CMK (cell line): ENCODE measurements at regions not wholly inside any gene's neighbourhood (a gene's known extent, or its start where the extent isn't known, plus 50 kb on each side); places are given as distances from the start of the nearest gene placed in this dataset.

Source experiments
- DNase-seq: peaks from one replicate; pipeline ENCODE4 v3.0.0-alpha.2; 2010; ENCODE audit warnings: low read depth

DNA sequence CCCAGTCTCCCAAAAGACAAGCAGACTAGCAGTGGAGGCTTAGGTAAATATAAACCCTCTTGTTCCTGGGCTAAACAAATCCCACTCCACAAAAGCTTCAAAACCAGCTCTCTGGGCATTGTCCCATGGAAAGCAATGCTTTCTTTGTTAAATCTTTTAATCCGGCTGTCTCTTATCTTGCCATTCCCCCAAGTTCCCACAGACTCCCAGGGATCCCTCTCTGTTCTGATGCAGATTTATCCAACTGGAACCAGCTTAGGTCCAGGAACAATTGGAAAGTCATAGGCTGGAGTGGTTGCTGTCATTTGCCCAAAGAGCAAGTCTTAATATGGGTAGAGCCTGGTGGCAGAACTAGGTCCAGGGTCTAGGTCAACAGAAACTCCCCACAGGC, 110.1 kb upstream of the ATP1A1 start:
- DNase-seq, result no peak

DNA sequence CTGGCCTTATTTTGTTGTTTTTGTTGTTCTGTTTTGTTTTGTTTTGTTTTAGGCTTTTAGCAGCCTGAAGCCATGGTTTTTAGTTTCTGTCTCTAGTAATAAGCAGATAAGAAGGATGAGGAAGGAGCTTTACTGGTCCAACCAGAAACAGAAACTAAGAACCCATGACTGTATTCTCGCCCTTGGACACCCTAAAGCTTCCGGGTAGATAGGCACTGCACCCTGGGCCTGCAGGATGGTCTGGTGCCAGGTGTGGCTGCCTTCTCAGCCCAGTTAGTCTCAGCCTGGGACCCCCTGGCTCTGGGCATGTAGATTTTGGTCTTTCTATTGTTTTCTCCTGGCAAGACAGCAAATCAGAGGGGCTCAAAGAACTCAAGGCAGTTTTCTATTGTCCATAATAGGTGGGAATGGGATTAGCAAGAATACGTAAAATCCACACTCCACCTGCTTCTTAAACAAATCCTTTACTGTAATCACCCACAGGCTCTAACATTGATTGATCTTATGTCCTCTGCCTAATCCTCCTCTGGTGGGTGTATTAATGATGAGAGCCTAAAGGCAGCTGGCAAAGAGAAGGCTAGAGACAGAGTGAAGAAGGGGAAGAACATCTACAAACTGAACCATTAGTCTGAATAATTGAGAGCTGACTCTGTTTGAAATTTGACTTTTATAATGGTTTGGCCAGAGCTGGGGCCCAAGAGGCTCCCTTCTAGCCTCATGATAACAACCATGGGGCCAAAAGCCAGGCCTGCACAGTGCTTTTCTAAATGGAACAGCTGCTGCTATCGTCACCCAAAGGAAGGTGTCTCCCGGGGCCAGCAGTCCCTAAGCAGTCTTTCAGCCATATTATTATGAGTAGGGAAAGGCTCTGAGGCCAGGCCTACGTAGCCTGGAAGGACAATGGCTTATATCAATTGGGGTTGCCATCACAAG, 106.8 kb upstream of the ATP1A1 start:
- DNase-seq, result no peak

- no peak for DNase-seq
These were observed 106.2 kb upstream of the ATP1A1 start for GRCh38 chr1:116266864-116267212.

GRCh38 chr1:116268211-116268610, 104.8 kb upstream of the ATP1A1 start:
- DNase-seq, result no peak

GRCh38 chr1:116270316-116271057, 102.6 kb upstream of the ATP1A1 start:
- DNase-seq, result no peak

DNA sequence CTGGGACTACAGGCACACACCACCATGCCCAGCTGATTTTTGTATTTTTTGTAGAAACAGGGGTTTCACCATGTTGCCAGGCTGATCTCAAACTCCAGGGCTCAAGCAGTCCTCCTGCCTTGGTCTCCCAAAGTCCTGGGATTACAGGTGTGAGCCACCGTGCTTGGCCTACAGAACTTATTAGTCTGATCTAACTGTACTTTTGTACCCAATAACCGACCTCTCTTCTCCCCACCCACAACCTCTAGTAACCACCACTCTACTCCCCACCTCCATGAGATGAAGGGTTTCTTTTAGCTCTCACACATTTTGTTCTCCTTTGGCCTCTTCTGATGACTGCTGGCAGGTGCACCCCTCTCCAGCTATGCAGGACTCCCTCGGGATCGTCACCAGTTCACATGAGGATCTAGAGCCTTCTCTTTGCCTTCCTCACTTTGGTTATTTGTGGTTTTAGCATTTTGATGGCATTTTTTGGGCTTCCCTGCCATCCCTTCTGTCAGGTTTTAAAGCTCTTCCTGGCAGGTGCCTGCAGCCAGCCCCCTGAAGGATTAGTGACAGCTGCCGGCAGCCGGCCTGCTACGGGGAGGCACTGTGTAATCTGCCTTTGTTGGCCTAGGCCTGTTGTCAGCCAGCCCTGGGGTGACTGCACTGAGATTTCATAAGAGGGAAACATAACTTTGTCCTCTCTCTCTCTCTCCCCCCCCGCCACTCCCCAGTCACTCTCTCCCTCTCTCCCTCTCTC, 99.8 kb upstream of the ATP1A1 start:
- no peak for DNase-seq

GRCh38 chr1:116276532-116276931, 96.5 kb upstream of the ATP1A1 start:
- no peak for DNase-seq

GRCh38 chr1:116277840-116278540, 95.1 kb upstream of the ATP1A1 start:
- no peak for DNase-seq

DNA sequence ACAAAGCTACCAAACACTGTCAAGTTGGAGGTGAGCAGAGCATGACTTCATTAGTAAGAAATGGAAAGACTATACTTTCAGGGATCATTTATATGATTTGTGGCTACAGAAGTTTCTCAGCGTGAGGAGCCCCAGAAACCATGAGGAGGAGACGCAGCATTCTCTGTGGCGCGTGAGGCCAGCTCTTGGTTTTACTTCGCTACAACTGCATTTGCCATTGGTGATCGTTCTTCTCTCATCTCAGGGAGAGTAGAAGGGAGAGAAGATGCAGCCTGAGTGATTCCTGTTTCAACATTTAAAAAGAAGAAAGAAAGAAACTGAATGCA, 94.5 kb upstream of the ATP1A1 start:
- DNase-seq, result no peak

- DNase-seq, result no peak
These were observed 93.3 kb upstream of the ATP1A1 start for GRCh38 chr1:116279715-116280114.

GRCh38 chr1:116284819-116285390, 88.1 kb upstream of the ATP1A1 start:
- no peak for DNase-seq

- no peak for DNase-seq
These were observed 86.5 kb upstream of the ATP1A1 start for GRCh38 chr1:116286541-116286971.

- DNase-seq, result no peak
These were observed 85.5 kb upstream of the ATP1A1 start for GRCh38 chr1:116287341-116288200.

DNA sequence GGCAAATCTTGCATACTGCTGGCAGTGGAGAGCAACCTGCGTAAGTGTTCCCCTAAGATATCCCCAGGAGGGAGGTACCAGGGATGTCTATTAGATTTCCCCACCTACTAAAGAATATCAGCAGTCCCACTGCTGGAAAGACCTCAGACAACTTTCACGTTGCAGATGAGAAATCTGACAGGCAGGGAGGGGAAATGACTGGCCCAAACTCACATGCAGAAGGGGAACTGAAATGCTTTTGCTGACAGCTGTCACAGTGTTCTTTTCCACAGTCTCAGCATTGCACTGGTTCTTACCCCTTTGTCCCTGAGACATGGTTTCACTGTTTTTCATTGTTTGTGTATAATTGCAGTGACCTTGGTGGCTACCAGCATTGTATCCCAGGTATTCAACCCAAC, 84.8 kb upstream of the ATP1A1 start:
- DNase-seq, result no peak

DNA sequence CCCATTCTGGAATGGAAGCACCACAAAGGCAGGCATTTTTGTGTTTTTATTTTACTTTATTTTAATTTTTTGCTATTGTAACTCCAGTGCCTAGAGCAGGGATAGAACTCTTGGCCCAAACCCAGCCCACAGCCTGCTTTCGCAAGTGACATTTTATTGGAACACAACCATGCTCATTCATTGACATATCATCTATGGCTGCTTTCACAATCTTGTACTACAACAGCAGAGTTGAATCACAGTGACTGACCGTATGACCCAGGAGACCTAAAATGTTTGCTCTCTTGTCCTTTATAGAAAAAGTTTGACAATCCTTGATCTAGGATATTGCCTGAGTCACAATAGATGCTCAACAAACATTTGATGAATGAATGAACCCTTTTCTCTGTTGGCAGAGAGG, 83.9 kb upstream of the ATP1A1 start:
- DNase-seq, result no peak

- DNase-seq, result no peak
These were observed 82.8 kb upstream of the ATP1A1 start for GRCh38 chr1:116290085-116290705.

DNA sequence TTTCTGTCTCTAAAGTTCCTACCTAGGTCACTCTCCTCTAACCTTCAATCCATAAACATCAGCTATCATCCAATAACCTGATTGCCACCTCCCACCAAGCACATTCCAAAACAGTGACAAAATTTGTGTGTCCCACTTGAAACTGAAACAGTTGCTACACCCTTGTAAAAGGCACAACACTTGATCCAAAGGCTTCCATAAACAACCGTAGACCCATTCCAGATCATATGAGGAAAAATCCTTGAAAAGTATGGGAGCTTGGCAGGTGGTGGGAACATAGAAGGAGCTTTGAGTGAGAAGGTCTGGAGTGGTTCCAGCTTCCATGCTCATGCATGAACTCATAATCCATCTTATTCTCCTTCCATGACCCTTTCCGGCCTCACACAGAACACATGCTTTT, 82.0 kb upstream of the ATP1A1 start:
- no peak for DNase-seq

DNA sequence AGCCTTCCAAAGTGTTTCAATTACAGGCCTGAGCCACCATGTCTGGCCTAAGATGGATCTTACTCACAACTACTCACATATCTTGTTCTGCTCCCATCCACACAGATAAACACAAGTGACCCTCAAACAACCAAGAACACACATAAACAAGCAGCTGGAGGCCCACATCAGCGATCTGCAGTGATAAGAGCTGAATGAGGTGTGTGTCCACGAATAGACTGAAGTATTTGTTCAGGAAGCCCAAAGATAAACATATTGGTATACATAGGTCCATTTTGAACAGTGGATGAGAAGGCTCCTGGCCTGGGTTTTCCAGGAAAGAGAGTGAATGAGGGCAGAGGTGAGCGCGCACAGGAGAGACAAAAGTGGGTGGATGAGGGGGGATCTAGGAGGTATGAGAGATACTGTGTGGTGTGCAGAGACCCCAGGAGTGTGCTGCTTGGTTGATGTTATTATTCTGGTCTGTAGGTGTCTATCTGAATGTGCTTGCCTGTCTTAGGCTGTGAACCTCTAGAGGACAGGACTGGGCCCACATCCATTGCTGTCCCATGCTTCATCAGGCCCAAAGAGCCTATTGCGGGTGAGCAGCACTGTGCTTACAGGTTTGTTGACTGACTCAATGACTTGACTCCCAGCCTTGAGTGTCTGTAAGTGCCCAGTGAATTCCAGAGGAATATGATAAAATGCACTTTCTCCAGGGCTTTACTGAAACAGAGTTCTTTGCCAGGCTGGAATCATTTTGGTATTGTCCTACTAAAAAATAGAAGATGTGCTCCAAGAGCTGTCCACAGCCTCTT, 79.9 kb upstream of the ATP1A1 start:
- no peak for DNase-seq

- DNase-seq, result no peak
These were observed 75.4 kb upstream of the ATP1A1 start for GRCh38 chr1:116297495-116298212.
